IMR-90 (cell line): ENCODE measurements at regions not wholly inside any gene's neighbourhood (a gene's known extent, or its start where the extent isn't known, plus 50 kb on each side); places are given as distances from the start of the nearest gene placed in this dataset.

Experiments
- ATAC-seq: fragments of 200-7000 bp; cut with Tn5 transposase; 2 replicates; pipeline ENCODE4 v1.9.1; 2020; ENCODE audit warnings: low read depth, mild to moderate bottlenecking, moderate library complexity
- BruUV-seq: library from RNA; stranded (reverse); fragments of 400-500 nt; replicated peaks from 2 replicates; lab custom pipeline; 2021; lab: Mats Ljungman, UMichigan
- CTCF ChIA-PET: fragments of 300-600 bp; formaldehyde crosslinking; extraction: SDS; loops from one replicate; lab custom pipeline; 2021; ENCODE audit warnings: antibody characterized with exemption; lab: Yijun Ruan, JAX
- POLR2A ChIA-PET: fragments of 300-600 bp; sonication (Branson Sonifier 250); formaldehyde crosslinking; loops from one replicate; lab custom pipeline; 2022; ENCODE audit warnings: antibody characterized with exemption; ENCODE audit not compliant: unreplicated experiment; lab: Charles Lee
- DNase-seq: peaks from one replicate; pipeline ENCODE4 v3.0.0; 2013
- H2AFZ ChIP-seq: replicated peaks from 2 replicates; pipeline ENCODE3; 2013; ENCODE audit warnings: low read length, mild to moderate bottlenecking; ENCODE audit not compliant: poor library complexity
- H2AK5ac ChIP-seq: 2 replicates; pipeline ENCODE4 v1.6.1; 2013; ENCODE audit warnings: low read depth, low read length, inconsistent platforms
- H2AK9ac ChIP-seq: replicated peaks from 2 replicates; pipeline ENCODE3; 2013; ENCODE audit warnings: mild to moderate bottlenecking, low read depth, low read length, moderate library complexity; ENCODE audit not compliant: poor library complexity
- H2BK120ac ChIP-seq: 2 replicates; pipeline ENCODE4 v1.6.1; 2013; ENCODE audit warnings: low read depth, low read length, inconsistent platforms
- H2BK15ac ChIP-seq: 3 replicates; pipeline ENCODE4 v1.6.1; 2013; ENCODE audit warnings: low read depth, low read length, inconsistent platforms
- H2BK20ac ChIP-seq: 2 replicates; pipeline ENCODE4 v1.6.1; 2013; ENCODE audit warnings: low read depth, mild to moderate bottlenecking, inconsistent platforms, low read length, moderate library complexity
- H2BK5ac ChIP-seq: 2 replicates; pipeline ENCODE4 v1.6.1; 2013; ENCODE audit warnings: mild to moderate bottlenecking, low read depth, low read length, inconsistent platforms; ENCODE audit not compliant: poor library complexity, severe bottlenecking
- H3K14ac ChIP-seq: replicated peaks from 2 replicates; pipeline ENCODE4 v1.6.1; 2013; ENCODE audit warnings: low read depth, low read length, inconsistent platforms
- H3K18ac ChIP-seq: 2 replicates; pipeline ENCODE4 v1.6.1; 2013; ENCODE audit warnings: low read depth, low read length, control low read depth
- H3K23ac ChIP-seq: 2 replicates; pipeline ENCODE4 v1.6.1; 2013; ENCODE audit warnings: low read depth, low read length, inconsistent platforms
- H3K27ac ChIP-seq: 2 replicates; pipeline ENCODE4 v1.5.1; 2013; ENCODE audit warnings: mild to moderate bottlenecking, control low read depth, low read length; ENCODE audit not compliant: insufficient read depth
- H3K27me3 ChIP-seq: 2 replicates; pipeline ENCODE4 v1.6.1; 2013; ENCODE audit warnings: low read length; ENCODE audit not compliant: control insufficient read depth, insufficient read depth
- H3K36me3 ChIP-seq: 2 replicates; pipeline ENCODE4 v1.6.1; 2013; ENCODE audit warnings: low read length, mixed read lengths; ENCODE audit not compliant: control insufficient read depth, insufficient read depth
- H3K4ac ChIP-seq: 2 replicates; pipeline ENCODE4 v1.6.1; 2013; ENCODE audit warnings: low read depth, low read length, inconsistent platforms
- H3K4me1 ChIP-seq: 2 replicates; pipeline ENCODE4 v1.6.1; 2013; ENCODE audit warnings: low read length, mixed read lengths; ENCODE audit not compliant: control insufficient read depth, insufficient read depth
- H3K4me2 ChIP-seq: 2 replicates; pipeline ENCODE4 v1.6.1; 2013; ENCODE audit warnings: low read depth, mild to moderate bottlenecking, control low read depth, low read length, moderate library complexity
- H3K4me3 ChIP-seq: 2 replicates; pipeline ENCODE4 v1.5.1; 2013; ENCODE audit warnings: low read depth, mild to moderate bottlenecking, control low read depth, low read length, moderate library complexity; ENCODE audit not compliant: insufficient read depth
- H3K56ac ChIP-seq: 2 replicates; pipeline ENCODE4 v1.6.1; 2013; ENCODE audit warnings: low read length, inconsistent platforms; ENCODE audit not compliant: insufficient read depth; ENCODE audit errors: extremely low read depth
- H3K79me1 ChIP-seq, 2 experiments: 2 replicates each; pipeline ENCODE4 v1.6.1; 2013; ENCODE audit warnings: low read length in 2 of 2, inconsistent platforms in 1 of 2, low read depth in 1 of 2
- H3K9ac ChIP-seq: 2 replicates; pipeline ENCODE4 v1.6.1; 2013; ENCODE audit warnings: low read depth, low read length, control low read depth
- H3K9me1 ChIP-seq: 2 replicates; pipeline ENCODE4 v1.6.1; 2013; ENCODE audit warnings: low read length, inconsistent platforms; ENCODE audit not compliant: insufficient read depth
- H3K9me3 ChIP-seq: 2 replicates; pipeline ENCODE4 v1.6.1; 2013; ENCODE audit warnings: low read length; ENCODE audit not compliant: control insufficient read depth, insufficient read depth
- H4K20me1 ChIP-seq: 2 replicates; pipeline ENCODE4 v1.6.1; 2013; ENCODE audit warnings: low read length, inconsistent platforms; ENCODE audit not compliant: insufficient read depth
- H4K5ac ChIP-seq: 2 replicates; pipeline ENCODE4 v1.6.1; 2013; ENCODE audit warnings: mild to moderate bottlenecking, low read depth, low read length, control low read depth
- H4K8ac ChIP-seq, 2 experiments: 2 replicates each; pipeline ENCODE4 v1.6.1; 2013; ENCODE audit warnings: low read depth in 2 of 2, low read length in 2 of 2, control low read depth in 1 of 2, inconsistent platforms in 1 of 2
- H4K91ac ChIP-seq: 2 replicates; pipeline ENCODE4 v1.6.1; 2013; ENCODE audit warnings: low read depth, low read length, inconsistent platforms; ENCODE audit not compliant: insufficient read depth
- BHLHE40 ChIP-seq: fragments of 150-350 bp; IDR thresholded peaks from 2 replicates; pipeline ENCODE4 v1.6.1; 2016; ENCODE audit warnings: mild to moderate bottlenecking, low read depth, low read length
- CEBPB ChIP-seq: IDR thresholded peaks from 2 replicates; pipeline ENCODE4 v1.6.1; 2012; ENCODE audit warnings: low read depth, low read length, improper control_type of control experiment
- CHD1 ChIP-seq: IDR thresholded peaks from 2 replicates; pipeline ENCODE4 v1.6.1; 2012; ENCODE audit warnings: low read depth, low read length, improper control_type of control experiment
- CTCF ChIP-seq: conservative IDR thresholded peaks from 2 replicates; pipeline ENCODE4 v1.5.1; 2012; ENCODE audit warnings: mild to moderate bottlenecking, low read depth, low read length, improper control_type of control experiment
- ELK1 ChIP-seq: fragments of 150-350 bp; IDR thresholded peaks from 2 replicates; pipeline ENCODE4 v1.6.1; 2016; ENCODE audit warnings: low read depth, mild to moderate bottlenecking, low read length, moderate library complexity, borderline replicate concordance
- FOS ChIP-seq: fragments of 150-350 bp; IDR thresholded peaks from 2 replicates; pipeline ENCODE4 v1.6.1; 2016; ENCODE audit warnings: low read depth, low read length
- MAFK ChIP-seq: IDR thresholded peaks from 2 replicates; pipeline ENCODE4 v1.6.1; 2012; ENCODE audit warnings: low read depth, low read length, improper control_type of control experiment
- MAZ ChIP-seq: IDR thresholded peaks from 2 replicates; pipeline ENCODE4 v1.6.1; 2012; ENCODE audit warnings: low read depth, mild to moderate bottlenecking, low read length, improper control_type of control experiment, moderate library complexity, borderline replicate concordance
- MXI1 ChIP-seq: IDR thresholded peaks from 2 replicates; pipeline ENCODE4 v1.6.1; 2012; ENCODE audit warnings: low read depth, mild to moderate bottlenecking, low read length, moderate library complexity, borderline replicate concordance
- NFE2L2 ChIP-seq: fragments of 150-350 bp; IDR thresholded peaks from 2 replicates; pipeline ENCODE4 v1.6.1; 2016; ENCODE audit warnings: low read depth, mild to moderate bottlenecking, low read length
- POLR2A ChIP-seq: IDR thresholded peaks from 2 replicates; pipeline ENCODE4 v1.6.1; 2012; ENCODE audit warnings: mild to moderate bottlenecking, low read depth, low read length
- RAD21 ChIP-seq: IDR thresholded peaks from 2 replicates; pipeline ENCODE4 v1.6.1; 2012; ENCODE audit warnings: low read length, improper control_type of control experiment
- RCOR1 ChIP-seq: IDR thresholded peaks from 2 replicates; pipeline ENCODE4 v1.6.1; 2012; ENCODE audit warnings: mild to moderate bottlenecking, low read length, improper control_type of control experiment; ENCODE audit not compliant: insufficient replicate concordance
- RFX5 ChIP-seq: IDR thresholded peaks from 2 replicates; pipeline ENCODE4 v1.8.0; 2012; ENCODE audit warnings: low read depth, mild to moderate bottlenecking, low read length, moderate library complexity
- SMC3 ChIP-seq: fragments of 150-350 bp; IDR thresholded peaks from 2 replicates; pipeline ENCODE4 v1.6.1; 2016; ENCODE audit warnings: low read depth, mild to moderate bottlenecking, antibody characterized with exemption, low read length, moderate library complexity
- WGBS, 2 experiments: methylation state at CpG; one replicate each; pipeline versions ENCODE4 v1.1.5 to v1.1.7; 2013; ENCODE audit warnings: missing lambda C conversion rate in 2 of 2; ENCODE audit not compliant: insufficient read length in 1 of 2; ENCODE audit errors: extremely low coverage in 2 of 2; 5-methylcytosine and 5-hydroxymethylcytosine counted together
- dilution Hi-C: fragments of 300-500 bp; cut with HindIII; formaldehyde crosslinking; loops from one replicate; pipeline ENCODE4 v1.14.3; 2018; ENCODE audit warnings: low sequenced_read_pairs; ENCODE audit not compliant: unreplicated experiment
- in situ Hi-C: fragments of 300-500 bp; cut with MboI; formaldehyde crosslinking; loops from 3 replicates; pipeline ENCODE4 v1.14.3; 2019; ENCODE audit warnings: low sequenced_read_pairs, inconsistent platforms, mixed read lengths
- intact Hi-C: fragments of 100-400 bp; cut with micrococcal nuclease; formaldehyde crosslinking; loops from 2 replicates; pipeline ENCODE4 v1.10.0; 2022
- TF ChIP-seq, protein P1 (sequence below): fragments of 150-350 bp; IDR thresholded peaks from 2 replicates; pipeline ENCODE4 v1.6.1; 2017; ENCODE audit warnings: mild to moderate bottlenecking, antibody characterized with exemption, low read length, low read depth

DNA sequence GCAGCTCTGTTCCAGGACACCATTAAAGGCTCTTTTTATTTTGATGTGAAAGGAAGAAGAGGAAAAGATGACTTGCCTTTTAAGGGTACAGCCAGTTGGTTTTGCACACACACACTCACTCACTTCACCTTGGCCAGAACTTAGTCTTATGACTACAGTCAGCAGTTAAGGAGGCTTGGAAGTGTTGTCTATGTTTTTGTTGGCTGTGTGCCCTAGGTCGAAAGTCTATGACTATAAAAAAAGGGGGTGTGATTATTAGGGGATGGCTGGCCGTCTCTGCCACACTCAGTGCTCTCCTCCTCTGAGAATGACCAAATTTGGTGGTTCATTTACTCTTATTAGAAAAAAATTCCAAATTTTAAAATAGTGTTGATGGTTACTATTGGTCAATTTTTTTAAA lies 139.5 kb upstream of the OTX2 start:
- no peak for ATAC-seq
- H3K4me1 ChIP-seq = no peaks in the 10 kb centered on the region
- H3K14ac ChIP-seq = no peak overlapping the region
- H3K27me3 ChIP-seq = no peaks in the 10 kb centered on the region
- H2AFZ ChIP-seq = no peak overlapping the region
- ChIA-PET POLR2A (no interaction called here), CTCF (no interaction called here)
- H4K91ac ChIP-seq = no peak overlapping the region
- no peak overlapping the region for H3K4ac ChIP-seq
- DNase-seq = no peak
- H4K20me1 ChIP-seq = no peaks in the 10 kb centered on the region
- H3K79me1 ChIP-seq = no peaks in the 10 kb centered on the region
- H3K9ac ChIP-seq = no peak overlapping the region
- H3K9me3 ChIP-seq = no peaks in the 10 kb centered on the region
- H4K8ac ChIP-seq = no peak overlapping the region
- H2BK120ac ChIP-seq = no peak overlapping the region
- H2AK9ac ChIP-seq = no peak overlapping the region
- no peak overlapping the region for H2BK20ac ChIP-seq
- H3K56ac ChIP-seq = no peak overlapping the region
- no TSS peak for BruUV-seq
- no peak overlapping the region for H3K27ac ChIP-seq
- no peak overlapping the region for H2AK5ac ChIP-seq
- H3K4me3 ChIP-seq = no peak overlapping the region
- TF ChIP-seq POLR2A (no peak), NFE2L2 (no peak), SMC3 (no peak), RFX5 (no peak), RCOR1 (no peak), BHLHE40 (no peak), CTCF (no peak), FOS (no peak), MXI1 (no peak), MAFK (no peak), MAZ (no peak), RAD21 (no peak), CHD1 (no peak), CEBPB (no peak), ELK1 (no peak)
- TF ChIP-seq, protein P1, sequence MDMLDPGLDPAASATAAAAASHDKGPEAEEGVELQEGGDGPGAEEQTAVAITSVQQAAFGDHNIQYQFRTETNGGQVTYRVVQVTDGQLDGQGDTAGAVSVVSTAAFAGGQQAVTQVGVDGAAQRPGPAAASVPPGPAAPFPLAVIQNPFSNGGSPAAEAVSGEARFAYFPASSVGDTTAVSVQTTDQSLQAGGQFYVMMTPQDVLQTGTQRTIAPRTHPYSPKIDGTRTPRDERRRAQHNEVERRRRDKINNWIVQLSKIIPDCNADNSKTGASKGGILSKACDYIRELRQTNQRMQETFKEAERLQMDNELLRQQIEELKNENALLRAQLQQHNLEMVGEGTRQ = no peak
- no peak overlapping the region for H4K5ac ChIP-seq
- in situ Hi-C loops = no loop called here
- H3K4me2 ChIP-seq = no peak overlapping the region
- intact Hi-C loops = no loop called here
- no peak overlapping the region for H2BK5ac ChIP-seq
- no CpG with 5 or more reads among the region's 2 CpGs for WGBS, 2 experiments
- H2BK15ac ChIP-seq = no peak overlapping the region
- H3K9me1 ChIP-seq = no peaks in the 10 kb centered on the region
- H3K18ac ChIP-seq = no peak overlapping the region
- dilution Hi-C loops = no loop called here
- H3K36me3 ChIP-seq = no peaks in the 10 kb centered on the region
- H3K23ac ChIP-seq = no peak overlapping the region
